ENCODE measurements at regions not wholly inside any gene's neighbourhood (a gene's known extent, or its start where the extent isn't known, plus 50 kb on each side); places are given as distances from the start of the nearest gene placed in this dataset.

DNA sequence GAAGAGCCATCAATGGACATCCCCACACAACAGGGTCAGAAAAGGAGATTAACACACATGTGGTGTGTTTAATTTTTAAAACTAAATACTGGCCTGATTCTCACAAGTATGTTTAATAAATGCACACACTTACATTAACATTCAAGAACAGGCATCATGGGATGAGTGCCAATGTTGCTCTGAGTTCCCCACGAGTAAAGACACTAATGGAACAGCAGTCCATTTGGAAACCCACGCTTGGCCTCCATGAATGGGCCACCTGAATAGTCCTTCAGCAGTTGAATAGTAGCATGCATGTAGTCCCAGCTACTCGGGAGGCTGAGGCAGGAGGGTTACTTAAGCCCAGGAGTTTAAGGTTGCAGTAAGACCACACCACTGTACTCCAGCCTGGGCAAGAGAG is 195.2 kb upstream of the IPO5 start:
- TF ChIP-seq, protein P1, sequence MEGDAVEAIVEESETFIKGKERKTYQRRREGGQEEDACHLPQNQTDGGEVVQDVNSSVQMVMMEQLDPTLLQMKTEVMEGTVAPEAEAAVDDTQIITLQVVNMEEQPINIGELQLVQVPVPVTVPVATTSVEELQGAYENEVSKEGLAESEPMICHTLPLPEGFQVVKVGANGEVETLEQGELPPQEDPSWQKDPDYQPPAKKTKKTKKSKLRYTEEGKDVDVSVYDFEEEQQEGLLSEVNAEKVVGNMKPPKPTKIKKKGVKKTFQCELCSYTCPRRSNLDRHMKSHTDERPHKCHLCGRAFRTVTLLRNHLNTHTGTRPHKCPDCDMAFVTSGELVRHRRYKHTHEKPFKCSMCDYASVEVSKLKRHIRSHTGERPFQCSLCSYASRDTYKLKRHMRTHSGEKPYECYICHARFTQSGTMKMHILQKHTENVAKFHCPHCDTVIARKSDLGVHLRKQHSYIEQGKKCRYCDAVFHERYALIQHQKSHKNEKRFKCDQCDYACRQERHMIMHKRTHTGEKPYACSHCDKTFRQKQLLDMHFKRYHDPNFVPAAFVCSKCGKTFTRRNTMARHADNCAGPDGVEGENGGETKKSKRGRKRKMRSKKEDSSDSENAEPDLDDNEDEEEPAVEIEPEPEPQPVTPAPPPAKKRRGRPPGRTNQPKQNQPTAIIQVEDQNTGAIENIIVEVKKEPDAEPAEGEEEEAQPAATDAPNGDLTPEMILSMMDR (conservative IDR thresholded peaks at IDR 0.05), result no peak
- no peak for TF ChIP-seq ZFX (IDR thresholded peaks at IDR 0.05)
